PFSK-1 (cell line): ENCODE measurements at regions not wholly inside any gene's neighbourhood (a gene's known extent, or its start where the extent isn't known, plus 50 kb on each side); places are given as distances from the start of the nearest gene placed in this dataset.
A peak's percentile ranks its signal among the peaks of the same experiment; 100 is the strongest.

Experiments
- FOXP2 ChIP-seq: optimal IDR thresholded peaks from 2 replicates; pipeline ENCODE3; 2011; ENCODE audit warnings: borderline replicate concordance, control low read depth, inconsistent platforms; ENCODE audit not compliant: insufficient read depth; ENCODE audit errors: extremely low read length, extremely low read depth
- POLR2AphosphoS5 ChIP-seq: IDR thresholded peaks from 2 replicates; pipeline ENCODE4 v1.6.1; 2012; ENCODE audit warnings: low read depth, mild to moderate bottlenecking, control low read depth, low read length, moderate library complexity
- SIN3A ChIP-seq: IDR thresholded peaks from 2 replicates; pipeline ENCODE4 v1.6.1; 2012; ENCODE audit warnings: mild to moderate bottlenecking, low read length, moderate library complexity, borderline replicate concordance; ENCODE audit not compliant: insufficient read depth
- TAF1 ChIP-seq: IDR thresholded peaks from 2 replicates; pipeline ENCODE4 v1.6.1; 2012; ENCODE audit warnings: low read length, control low read depth, borderline replicate concordance; ENCODE audit not compliant: insufficient read depth
- TF ChIP-seq, protein P1 (sequence below), 2 experiments: IDR thresholded peaks; 2 replicates each; pipeline versions ENCODE4 v1.6.1 to v1.8.0; 2011 to 2012; ENCODE audit warnings: low read depth in 2 of 2, low read length in 2 of 2, control low read depth in 1 of 2, inconsistent platforms in 1 of 2, mild to moderate bottlenecking in 1 of 2, moderate library complexity in 1 of 2; ENCODE audit not compliant: insufficient read depth in 1 of 2

DNA sequence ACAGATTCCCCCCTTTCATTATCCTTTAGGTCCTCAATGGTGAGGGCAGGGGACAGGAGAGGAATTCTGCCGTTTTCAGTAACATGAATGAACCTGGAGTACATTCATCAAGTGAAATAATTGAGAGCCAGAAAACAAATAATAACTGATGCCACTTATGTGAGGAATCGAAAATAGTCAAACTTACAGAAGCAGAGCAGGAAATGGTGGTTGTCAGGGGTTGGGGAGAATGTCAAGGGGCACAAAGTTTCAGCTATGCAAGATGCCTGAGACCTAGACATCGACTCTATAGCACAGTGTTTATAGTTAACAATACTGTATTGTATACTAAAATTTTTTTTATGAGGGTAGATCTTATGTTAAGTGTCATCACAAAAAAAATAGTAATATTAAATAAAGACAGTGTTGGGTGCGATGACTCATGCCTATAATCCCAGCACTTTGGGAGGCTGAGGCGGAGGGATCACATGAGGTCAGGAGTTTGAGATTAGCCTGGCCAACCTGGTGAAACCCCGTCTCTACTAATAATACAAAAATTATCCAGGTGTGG is 1219.8 kb downstream of the GATA3 start:
- TF ChIP-seq SIN3A, result no peak
- TF ChIP-seq POLR2AphosphoS5, result no peak
- no peak for TF ChIP-seq TAF1
- TF ChIP-seq FOXP2, result no peak
- TF ChIP-seq, protein P1, sequence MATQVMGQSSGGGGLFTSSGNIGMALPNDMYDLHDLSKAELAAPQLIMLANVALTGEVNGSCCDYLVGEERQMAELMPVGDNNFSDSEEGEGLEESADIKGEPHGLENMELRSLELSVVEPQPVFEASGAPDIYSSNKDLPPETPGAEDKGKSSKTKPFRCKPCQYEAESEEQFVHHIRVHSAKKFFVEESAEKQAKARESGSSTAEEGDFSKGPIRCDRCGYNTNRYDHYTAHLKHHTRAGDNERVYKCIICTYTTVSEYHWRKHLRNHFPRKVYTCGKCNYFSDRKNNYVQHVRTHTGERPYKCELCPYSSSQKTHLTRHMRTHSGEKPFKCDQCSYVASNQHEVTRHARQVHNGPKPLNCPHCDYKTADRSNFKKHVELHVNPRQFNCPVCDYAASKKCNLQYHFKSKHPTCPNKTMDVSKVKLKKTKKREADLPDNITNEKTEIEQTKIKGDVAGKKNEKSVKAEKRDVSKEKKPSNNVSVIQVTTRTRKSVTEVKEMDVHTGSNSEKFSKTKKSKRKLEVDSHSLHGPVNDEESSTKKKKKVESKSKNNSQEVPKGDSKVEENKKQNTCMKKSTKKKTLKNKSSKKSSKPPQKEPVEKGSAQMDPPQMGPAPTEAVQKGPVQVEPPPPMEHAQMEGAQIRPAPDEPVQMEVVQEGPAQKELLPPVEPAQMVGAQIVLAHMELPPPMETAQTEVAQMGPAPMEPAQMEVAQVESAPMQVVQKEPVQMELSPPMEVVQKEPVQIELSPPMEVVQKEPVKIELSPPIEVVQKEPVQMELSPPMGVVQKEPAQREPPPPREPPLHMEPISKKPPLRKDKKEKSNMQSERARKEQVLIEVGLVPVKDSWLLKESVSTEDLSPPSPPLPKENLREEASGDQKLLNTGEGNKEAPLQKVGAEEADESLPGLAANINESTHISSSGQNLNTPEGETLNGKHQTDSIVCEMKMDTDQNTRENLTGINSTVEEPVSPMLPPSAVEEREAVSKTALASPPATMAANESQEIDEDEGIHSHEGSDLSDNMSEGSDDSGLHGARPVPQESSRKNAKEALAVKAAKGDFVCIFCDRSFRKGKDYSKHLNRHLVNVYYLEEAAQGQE (IDR thresholded peaks at IDR 0.05; ENCODE audit: insufficient read depth in 1 of 2, low read depth in 2 of 2, low read length in 2 of 2), result no peak

GRCh38 chr10:9275861-9276260 is 1221.4 kb downstream of the GATA3 start:
- TF ChIP-seq POLR2AphosphoS5, result no peak
- no peak for TF ChIP-seq SIN3A
- no peak for TF ChIP-seq FOXP2
- TF ChIP-seq, protein P1 (IDR thresholded peaks at IDR 0.05; ENCODE audit: insufficient read depth in 1 of 2, low read depth in 2 of 2, low read length in 2 of 2), result no peak
- TF ChIP-seq TAF1, result no peak

DNA sequence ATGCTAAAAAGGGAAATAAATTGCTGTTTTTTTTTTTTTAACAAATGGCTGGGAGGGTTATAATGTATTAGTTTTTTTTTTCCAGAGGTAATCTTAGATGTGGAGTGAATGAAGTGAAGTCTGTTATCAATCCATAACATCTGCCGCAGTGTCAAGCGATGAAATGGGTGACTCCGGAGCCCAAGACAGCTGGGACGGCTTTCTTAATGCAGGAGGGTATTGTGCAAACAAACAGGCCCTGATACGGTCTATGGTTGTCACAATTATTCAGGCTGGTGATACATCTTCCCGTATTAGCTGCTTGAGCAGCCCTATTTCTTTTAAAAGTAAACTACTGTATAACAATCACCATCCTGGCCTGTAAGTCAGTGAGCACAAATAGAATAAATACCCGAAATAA is 1231.2 kb downstream of the GATA3 start:
- TF ChIP-seq FOXP2 (peak; percentile 34), POLR2AphosphoS5 (no peak)

DNA sequence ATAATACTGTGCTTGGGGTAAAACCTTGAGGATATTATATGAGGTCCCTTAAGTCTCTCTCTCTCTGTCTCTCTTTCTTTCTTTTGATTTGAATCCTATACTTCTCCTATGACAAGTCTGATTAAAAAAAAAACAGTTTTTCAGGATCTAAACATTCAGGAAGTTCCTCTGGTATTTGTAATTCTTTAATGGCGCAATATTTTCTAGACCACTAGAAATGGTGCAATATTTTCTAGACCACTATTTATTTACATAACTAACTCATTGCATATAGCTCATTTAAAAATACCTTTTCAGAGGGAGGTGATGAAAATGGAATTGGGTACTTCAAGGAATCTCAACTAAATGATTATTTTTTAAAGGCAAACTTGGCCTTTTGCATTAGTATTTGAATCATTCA is 1235.3 kb downstream of the GATA3 start:
- TF ChIP-seq FOXP2, result no peak
- TF ChIP-seq, protein P1 (IDR thresholded peaks at IDR 0.05; ENCODE audit: insufficient read depth in 1 of 2, low read depth in 2 of 2, low read length in 2 of 2), result no peak
- no peak for TF ChIP-seq TAF1
- TF ChIP-seq POLR2AphosphoS5, result no peak
- TF ChIP-seq SIN3A, result no peak

DNA sequence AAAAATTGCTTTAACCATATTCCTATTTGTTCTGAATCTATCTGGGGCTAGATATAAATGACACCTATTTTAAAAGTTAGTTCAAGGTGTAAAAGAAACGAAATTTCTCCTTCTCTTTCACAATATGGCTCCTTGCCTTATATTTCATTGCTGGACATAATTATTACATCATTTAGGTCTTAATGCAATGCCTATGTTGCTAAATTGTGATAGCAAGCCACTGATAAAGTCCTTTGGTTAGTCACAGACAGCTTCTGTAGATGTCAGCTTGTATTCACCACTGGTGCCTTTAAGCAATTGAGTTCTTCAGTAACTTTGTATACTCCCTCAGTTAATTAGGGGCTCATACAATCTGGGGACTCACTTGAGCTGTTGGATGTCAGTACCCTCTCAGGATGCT is 1236.6 kb downstream of the GATA3 start:
- TF ChIP-seq POLR2AphosphoS5 (no peak), TAF1 (no peak), SIN3A (no peak), FOXP2 (no peak)
- TF ChIP-seq, protein P1 (IDR thresholded peaks at IDR 0.05; ENCODE audit: insufficient read depth in 1 of 2, low read depth in 2 of 2, low read length in 2 of 2), result no peak
